DOHH2 (cell line): ENCODE measurements at regions not wholly inside any gene's neighbourhood (a gene's known extent, or its start where the extent isn't known, plus 50 kb on each side); places are given as distances from the start of the nearest gene placed in this dataset.
"Not testable (repeated sequence)": the region's sequence is repeated elsewhere in the genome, so short reads cannot be mapped to it uniquely, and the experiment has no call there.

Experiments used
- H3F3A ChIP-seq: fragments of 200-600 bp; sonication (generic), shearing (Covaris generic); 2 replicates; pipeline ENCODE4 v1.6.0; 2016; ENCODE audit warnings: antibody characterized with exemption, mild to moderate bottlenecking; ENCODE audit not compliant: control insufficient read depth, insufficient read depth
- H3K27ac ChIP-seq: fragments of 200-600 bp; sonication (generic); 2 replicates; pipeline ENCODE4 v1.5.1; 2014; ENCODE audit warnings: low read depth, mild to moderate bottlenecking, low read length, moderate library complexity
- H3K27me3 ChIP-seq: fragments of 200-600 bp; sonication (generic); 2 replicates; pipeline ENCODE4 v1.6.1; 2014; ENCODE audit warnings: mild to moderate bottlenecking, low read length, mixed read lengths; ENCODE audit not compliant: control insufficient read depth
- H3K36me3 ChIP-seq: fragments of 200-600 bp; sonication (generic); 2 replicates; pipeline ENCODE4 v1.6.1; 2014; ENCODE audit warnings: mild to moderate bottlenecking, low read length, moderate library complexity, mixed read lengths; ENCODE audit not compliant: control insufficient read depth
- H3K4me1 ChIP-seq: fragments of 200-600 bp; sonication (generic); 2 replicates; pipeline ENCODE4 v1.6.1; 2014; ENCODE audit warnings: mild to moderate bottlenecking, low read length, mixed read lengths; ENCODE audit not compliant: control insufficient read depth
- H3K4me2 ChIP-seq: fragments of 200-600 bp; sonication (generic); 2 replicates; pipeline ENCODE4 v1.6.0; 2014; ENCODE audit warnings: mild to moderate bottlenecking, low read length, moderate library complexity
- H3K4me3 ChIP-seq: fragments of 200-600 bp; sonication (generic); 2 replicates; pipeline ENCODE4 v1.5.1; 2014; ENCODE audit warnings: mild to moderate bottlenecking, low read length, mixed read lengths
- H3K79me2 ChIP-seq: fragments of 200-600 bp; sonication (generic); 2 replicates; pipeline ENCODE4 v1.6.1; 2014; ENCODE audit warnings: mild to moderate bottlenecking, low read length, mixed read lengths; ENCODE audit not compliant: control insufficient read depth
- H3K9me2 ChIP-seq: fragments of 200-600 bp; sonication (generic); replicated peaks from 2 replicates; pipeline ENCODE4 v1.6.1; 2014; ENCODE audit warnings: mild to moderate bottlenecking, low read length, mixed read lengths; ENCODE audit not compliant: control insufficient read depth
- H3K9me3 ChIP-seq: fragments of 200-600 bp; sonication (generic); 2 replicates; pipeline ENCODE4 v1.6.1; 2014; ENCODE audit warnings: antibody characterized with exemption, low read length, mixed read lengths; ENCODE audit not compliant: control insufficient read depth, insufficient read depth
- H4K20me1 ChIP-seq: fragments of 200-600 bp; sonication (generic); 2 replicates; pipeline ENCODE4 v1.6.0; 2014; ENCODE audit warnings: low read depth, mild to moderate bottlenecking, antibody characterized with exemption, low read length, moderate library complexity; ENCODE audit not compliant: control insufficient read depth, insufficient read depth
- EZH2phosphoT487 ChIP-seq: fragments of 200-600 bp; sonication (generic); IDR thresholded peaks from 2 replicates; pipeline ENCODE4 v1.6.1; 2017; ENCODE audit warnings: borderline replicate concordance, mild to moderate bottlenecking, antibody characterized with exemption, low read length, moderate library complexity, mixed read lengths
- TF ChIP-seq, protein P1 (sequence below): fragments of 200-600 bp; sonication (generic); IDR thresholded peaks from one replicate; pipeline ENCODE4 v1.5.1; 2014; ENCODE audit warnings: antibody characterized with exemption, mild to moderate bottlenecking, low read depth, low read length; ENCODE audit not compliant: poor library complexity, severe bottlenecking

DNA sequence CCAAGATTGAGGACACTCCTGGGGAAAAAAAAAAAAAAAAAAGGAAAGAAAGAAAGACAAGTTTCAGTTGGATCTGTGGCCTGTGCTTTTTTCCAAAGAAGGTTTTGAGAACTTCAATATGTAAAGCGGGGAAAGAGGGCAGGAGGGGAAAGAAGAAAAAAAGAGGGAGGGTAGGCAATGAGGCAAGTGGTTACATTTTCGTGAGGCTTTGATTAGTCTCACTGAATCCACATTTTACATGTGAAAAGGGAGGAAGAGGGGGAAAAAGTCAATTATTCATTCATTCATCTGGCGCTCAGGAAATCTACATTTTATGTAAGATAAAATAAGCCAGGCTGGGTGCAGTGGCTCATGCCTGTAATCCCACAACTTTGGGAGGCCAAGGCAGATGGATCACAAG lies 315.2 kb upstream of the PAPPA start:
- Histone ChIP-seq H3K27me3 (no peaks in the 10 kb centered on the region), H3K4me3 (no peak overlapping the region), H3K27ac (no peak overlapping the region), H3K9me2 (no peaks in the 10 kb centered on the region), H3K36me3 (no peaks in the 10 kb centered on the region), H3K9me3 (no peaks in the 10 kb centered on the region), H4K20me1 (no peaks in the 10 kb centered on the region), H3K4me2 (no peak overlapping the region), H3K4me1 (no peaks in the 10 kb centered on the region), H3F3A (no peaks in the 10 kb centered on the region), H3K79me2 (no peaks in the 10 kb centered on the region)
- no peak for TF ChIP-seq EZH2phosphoT487
- TF ChIP-seq, protein P1, sequence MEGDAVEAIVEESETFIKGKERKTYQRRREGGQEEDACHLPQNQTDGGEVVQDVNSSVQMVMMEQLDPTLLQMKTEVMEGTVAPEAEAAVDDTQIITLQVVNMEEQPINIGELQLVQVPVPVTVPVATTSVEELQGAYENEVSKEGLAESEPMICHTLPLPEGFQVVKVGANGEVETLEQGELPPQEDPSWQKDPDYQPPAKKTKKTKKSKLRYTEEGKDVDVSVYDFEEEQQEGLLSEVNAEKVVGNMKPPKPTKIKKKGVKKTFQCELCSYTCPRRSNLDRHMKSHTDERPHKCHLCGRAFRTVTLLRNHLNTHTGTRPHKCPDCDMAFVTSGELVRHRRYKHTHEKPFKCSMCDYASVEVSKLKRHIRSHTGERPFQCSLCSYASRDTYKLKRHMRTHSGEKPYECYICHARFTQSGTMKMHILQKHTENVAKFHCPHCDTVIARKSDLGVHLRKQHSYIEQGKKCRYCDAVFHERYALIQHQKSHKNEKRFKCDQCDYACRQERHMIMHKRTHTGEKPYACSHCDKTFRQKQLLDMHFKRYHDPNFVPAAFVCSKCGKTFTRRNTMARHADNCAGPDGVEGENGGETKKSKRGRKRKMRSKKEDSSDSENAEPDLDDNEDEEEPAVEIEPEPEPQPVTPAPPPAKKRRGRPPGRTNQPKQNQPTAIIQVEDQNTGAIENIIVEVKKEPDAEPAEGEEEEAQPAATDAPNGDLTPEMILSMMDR, result no peak

DNA sequence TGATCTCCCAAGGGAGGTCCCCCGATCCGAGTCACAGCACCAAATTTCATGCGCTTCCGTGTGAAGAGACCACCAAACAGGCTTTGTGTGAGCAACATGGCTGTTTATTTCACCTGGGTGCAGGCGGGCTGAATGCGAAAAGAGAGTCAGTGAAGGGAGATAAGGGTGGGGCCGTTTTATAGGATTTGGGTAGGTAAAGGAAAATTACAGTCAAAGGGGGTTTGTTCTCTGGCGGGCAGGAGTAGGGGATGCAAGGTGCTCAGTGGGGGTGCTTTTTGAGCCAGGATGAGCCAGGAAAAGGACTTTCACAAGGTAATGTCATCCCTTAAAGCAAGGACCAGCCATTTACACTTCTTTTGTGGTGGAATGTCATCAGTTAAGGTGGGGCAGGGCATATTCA lies 309.2 kb upstream of the PAPPA start:
- H3K79me2 ChIP-seq, H3K4me1 ChIP-seq, H3K27ac ChIP-seq, H3K9me2 ChIP-seq, H3K4me2 ChIP-seq, H3K9me3 ChIP-seq, H3K36me3 ChIP-seq, H3K4me3 ChIP-seq, H3F3A ChIP-seq, H3K27me3 ChIP-seq, H4K20me1 ChIP-seq: not testable (repeated sequence)

DNA sequence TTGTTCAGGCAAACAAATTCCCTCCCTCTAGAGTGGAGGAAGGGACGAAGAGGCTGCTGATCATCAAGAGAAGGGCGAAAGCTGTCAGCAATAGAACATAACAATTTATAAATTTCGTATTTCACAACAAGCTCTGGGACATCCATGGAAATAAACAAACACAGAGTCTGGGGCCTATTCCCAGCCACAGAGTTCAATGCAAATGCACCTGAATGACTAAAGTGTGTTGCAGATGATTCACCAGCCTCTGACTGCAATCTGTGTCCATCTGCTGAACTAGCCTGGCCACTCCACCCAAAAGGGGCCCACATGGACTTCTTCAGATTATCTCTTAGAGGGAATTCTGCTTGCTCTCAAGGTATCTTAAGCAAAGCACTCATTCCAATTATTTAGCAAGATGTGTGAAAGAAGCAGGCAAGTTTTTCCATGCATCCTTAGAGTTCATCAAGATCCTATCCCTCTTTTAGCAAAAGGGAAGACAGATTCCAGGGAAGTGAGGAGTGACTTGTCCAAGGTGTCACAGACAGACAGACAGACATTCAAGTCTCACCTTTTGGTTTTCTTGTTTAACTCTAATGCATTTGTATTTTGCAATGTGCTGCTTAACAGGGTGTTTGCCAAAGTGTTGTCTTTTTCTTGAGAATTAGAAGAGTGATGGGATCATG lies 307.8 kb upstream of the PAPPA start:
- Histone ChIP-seq H3K27me3 (no peaks in the 10 kb centered on the region), H3K27ac (no peak overlapping the region), H3K9me3 (no peaks in the 10 kb centered on the region), H3K4me2 (no peak overlapping the region), H3K79me2 (no peaks in the 10 kb centered on the region), H3K4me1 (no peaks in the 10 kb centered on the region), H3F3A (no peaks in the 10 kb centered on the region), H3K36me3 (no peaks in the 10 kb centered on the region), H4K20me1 (no peaks in the 10 kb centered on the region), H3K4me3 (no peak overlapping the region), H3K9me2 (no peaks in the 10 kb centered on the region)
- no peak for TF ChIP-seq EZH2phosphoT487
- TF ChIP-seq, protein P1, result no peak

DNA sequence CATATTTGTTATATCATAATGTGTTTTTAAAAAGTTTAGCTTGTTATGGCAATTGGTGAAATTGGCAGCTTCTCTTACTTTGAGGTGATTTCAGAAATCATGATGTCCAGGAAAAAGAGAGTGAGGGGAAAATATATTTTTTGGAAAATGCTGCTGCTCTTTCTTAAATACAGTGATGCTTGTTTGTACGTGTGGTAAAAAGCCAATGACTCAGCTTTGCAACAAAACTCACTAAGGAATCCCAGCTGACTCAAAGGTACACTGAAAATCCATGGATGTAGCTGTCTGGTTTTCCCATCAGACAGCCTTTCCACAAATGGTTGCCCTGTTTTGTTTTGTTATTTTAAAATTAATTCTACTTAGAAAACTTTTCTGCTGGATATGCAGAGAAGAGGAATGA lies 306.4 kb upstream of the PAPPA start:
- H3K4me1 ChIP-seq, result no peaks in the 10 kb centered on the region
- H3K27ac ChIP-seq, result no peak overlapping the region
- no peaks in the 10 kb centered on the region for H4K20me1 ChIP-seq
- no peaks in the 10 kb centered on the region for H3K9me3 ChIP-seq
- no peak for TF ChIP-seq EZH2phosphoT487
- TF ChIP-seq, protein P1, result no peak
- no peak overlapping the region for H3K4me2 ChIP-seq
- H3K9me2 ChIP-seq, result no peaks in the 10 kb centered on the region
- H3F3A ChIP-seq, result no peaks in the 10 kb centered on the region
- no peak overlapping the region for H3K4me3 ChIP-seq
- no peaks in the 10 kb centered on the region for H3K36me3 ChIP-seq
- no peaks in the 10 kb centered on the region for H3K27me3 ChIP-seq
- H3K79me2 ChIP-seq, result no peaks in the 10 kb centered on the region
